Germinal center (tissue), 1 donor: ENCODE measurements at regions not wholly inside any gene's neighbourhood (a gene's known extent, or its start where the extent isn't known, plus 50 kb on each side); places are given as distances from the start of the nearest gene placed in this dataset.

Source experiments
- DNase-seq: peaks from one replicate; pipeline ENCODE4 v3.0.0; 2012; ENCODE audit warnings: mixed read lengths, low spot score

DNA sequence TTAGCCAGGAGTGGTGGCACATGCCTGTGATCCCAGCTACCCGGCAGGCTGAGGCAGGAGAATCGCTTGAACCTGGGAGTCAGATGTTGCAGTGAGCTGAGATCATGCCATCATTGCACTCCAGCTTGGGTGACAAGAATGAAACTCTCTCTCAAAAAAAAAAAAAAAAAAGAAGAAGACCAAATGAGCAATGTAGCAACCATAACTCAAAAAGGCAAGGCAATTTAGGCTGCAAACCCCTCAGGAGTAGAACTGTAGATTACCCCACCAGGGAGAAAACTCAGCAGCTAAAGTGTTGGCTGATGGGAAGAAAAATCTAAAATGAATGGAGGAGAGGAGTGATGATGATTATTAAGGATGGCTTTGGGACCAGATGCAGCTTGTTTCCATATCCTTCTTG is 256.7 kb upstream of the UBASH3B start:
- no peak for DNase-seq

DNA sequence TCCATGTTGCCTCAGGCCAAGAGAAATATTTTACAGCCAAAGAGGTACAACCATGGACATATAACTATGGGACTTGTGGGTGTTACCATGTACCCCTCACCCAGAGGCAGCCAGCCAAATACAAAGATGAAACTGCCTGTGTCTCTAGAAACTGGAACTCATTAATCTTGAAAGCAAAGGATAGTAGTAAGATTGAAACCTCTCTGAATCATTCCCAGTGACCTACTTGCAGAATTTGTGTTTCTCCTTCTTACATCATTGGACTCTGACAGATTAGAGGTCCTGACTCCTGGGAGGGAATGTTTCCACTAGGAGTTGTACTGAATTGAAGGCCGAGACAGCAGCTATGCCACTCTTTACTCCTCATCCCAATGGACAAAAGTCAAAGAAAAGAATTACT is 257.4 kb upstream of the UBASH3B start:
- no peak for DNase-seq

DNA sequence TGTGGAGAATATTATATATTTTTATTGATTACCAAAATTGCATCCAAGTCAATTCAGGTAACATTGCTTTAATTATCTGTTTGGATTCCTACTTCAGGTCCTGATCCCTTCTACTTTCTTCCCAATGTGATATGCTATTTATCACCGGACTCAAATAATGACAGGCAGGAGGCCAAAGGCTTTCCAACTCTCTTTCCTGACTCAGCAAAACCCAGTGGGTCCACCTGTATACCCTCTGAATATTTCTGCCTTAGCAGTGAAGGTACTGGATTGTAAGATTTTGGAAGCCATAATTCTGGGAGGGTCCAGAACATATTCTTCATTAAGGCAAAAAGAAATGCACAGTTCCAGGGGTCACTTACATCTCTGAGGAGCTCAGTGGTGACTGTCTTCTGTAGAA is 260.2 kb upstream of the UBASH3B start:
- no peak for DNase-seq

DNA sequence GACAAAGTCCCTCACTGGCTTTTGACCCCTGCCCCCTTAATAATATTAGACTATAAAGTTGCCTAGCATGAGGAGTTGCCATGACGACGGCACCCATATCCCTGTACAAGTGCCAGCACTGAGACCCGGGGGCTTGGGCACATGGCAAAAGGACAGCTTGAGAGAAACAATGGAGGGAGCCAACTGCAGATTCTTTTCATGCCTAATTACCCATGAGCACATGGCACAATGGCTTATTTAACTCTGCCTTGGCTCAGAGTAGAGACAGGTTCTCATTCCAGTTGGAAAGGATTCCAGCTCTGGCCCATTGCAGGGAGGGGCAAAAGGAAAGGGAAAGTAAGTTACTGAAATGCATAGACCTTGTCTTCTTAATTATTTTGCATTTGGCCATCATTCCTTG is 261.2 kb upstream of the UBASH3B start:
- DNase-seq = no peak

DNA sequence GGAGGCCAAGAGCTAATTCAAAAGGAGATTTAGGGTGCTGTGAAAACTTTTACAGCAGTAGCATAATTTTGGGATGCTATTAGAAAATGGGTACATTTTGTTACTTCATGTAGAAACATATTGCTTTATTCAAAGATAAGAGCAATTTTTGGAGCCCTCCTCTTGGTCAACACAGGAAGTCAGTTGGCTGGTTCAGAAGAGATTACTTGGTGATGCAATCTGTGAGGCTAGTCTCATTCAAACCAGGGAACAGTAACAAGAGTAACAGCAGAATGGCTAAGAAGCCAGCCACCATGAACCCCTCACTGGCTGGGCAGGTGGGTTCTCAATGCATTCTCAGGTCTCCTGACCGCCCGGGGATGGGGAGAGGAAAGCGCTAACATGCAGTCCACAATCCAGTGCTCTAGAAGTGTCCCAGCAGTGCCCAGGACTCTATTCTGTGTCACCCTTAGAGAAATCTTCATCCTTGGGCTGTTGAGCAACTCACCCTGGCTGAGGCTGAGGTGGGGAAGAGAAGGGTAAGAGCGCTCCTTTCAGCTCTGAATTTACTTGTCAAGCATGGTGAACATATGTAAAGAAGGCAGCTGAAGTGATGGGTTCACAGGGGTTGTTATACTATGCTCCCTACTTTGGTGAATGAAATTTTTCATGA is 262.2 kb upstream of the UBASH3B start:
- no peak for DNase-seq

DNA sequence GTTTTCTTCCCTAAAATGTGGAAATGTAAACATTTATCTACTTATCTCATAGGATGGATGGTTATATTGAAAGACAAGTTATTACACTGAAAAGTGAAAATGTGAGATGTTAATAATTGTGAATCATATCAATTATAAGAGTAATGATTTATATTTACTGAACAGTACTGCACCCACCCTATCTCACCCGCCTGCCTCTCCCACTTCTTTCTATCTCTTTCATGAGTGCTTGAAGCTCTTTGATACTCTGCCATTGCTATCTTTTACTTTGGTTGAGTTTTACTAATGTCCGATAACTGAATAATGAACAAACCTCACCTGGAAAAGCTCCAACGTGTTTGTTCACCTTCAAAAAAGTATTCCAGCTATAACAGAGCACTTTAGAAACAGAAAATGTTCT is 263.0 kb upstream of the UBASH3B start:
- no peak for DNase-seq

DNA sequence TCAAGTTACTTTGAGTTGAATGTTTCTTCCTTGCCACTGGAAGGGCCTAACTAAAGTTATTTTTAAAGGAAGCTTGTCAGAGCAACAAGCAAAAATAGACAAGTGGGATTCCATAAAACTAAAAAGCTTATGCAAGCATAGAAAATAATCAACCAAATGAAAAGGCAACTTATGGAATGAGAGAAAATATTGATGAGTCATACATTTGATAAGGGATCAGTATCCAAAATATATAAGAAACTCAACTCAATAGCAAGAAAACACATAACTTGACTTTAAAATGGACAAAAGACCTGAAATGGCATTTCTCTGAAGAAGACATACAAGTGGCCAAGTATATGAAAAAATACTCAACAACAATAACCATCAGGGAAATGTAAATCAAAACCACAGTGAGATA is 264.5 kb upstream of the UBASH3B start:
- DNase-seq = no peak

DNA sequence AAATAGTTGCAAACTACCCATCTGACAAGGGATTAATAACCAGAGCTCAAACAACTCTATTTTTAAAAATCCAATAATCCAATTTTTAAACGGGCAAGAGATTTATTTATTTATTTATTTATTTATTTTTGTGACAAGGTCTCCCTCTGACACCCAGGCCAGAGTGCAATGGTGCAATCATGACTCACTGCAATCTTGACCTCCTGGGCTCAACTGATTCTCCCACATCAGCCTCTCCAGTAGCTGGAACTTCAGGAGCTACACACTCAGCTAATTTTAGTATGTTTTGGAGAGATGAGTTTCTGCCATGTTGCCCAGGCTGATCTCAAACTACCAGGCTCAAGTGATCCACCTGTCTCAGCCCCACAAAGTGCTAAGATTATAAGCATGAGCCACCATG is 267.2 kb upstream of the BLID start:
- DNase-seq = no peak

DNA sequence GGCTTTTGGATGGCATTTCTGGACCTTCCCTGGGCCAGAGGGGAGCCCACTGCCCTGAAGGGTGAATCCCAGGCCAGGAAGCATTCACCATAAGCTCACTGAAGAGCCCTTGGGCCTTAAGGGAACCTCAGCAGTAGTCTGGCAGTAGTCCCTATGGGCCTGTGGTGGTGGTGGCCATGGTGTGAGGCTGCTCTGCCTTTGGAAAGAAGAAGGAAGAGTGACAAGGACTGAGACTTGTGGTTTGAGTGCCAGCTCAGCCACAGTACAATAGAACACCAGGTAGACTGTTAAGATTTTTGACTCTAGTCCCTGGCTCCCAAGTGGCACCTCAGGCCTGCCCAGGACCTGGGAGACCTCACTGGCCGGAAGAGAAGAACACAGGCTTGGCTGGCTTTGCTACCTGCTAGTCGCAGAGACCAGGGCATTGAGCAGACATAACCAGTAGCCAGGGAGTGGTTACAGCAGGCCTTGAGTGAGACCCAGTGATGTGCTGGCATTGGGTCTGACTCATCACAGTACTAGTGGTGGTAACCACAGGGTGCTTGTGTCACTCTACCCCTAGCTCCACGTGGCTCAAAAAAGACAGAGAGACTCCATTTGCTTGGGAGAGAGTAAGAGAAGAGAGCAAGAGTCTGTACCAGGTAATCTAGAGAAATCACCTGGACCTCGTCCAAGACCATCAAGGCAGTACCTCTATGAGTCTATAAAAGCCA is 259.8 kb upstream of the BLID start:
- DNase-seq = no peak

DNA sequence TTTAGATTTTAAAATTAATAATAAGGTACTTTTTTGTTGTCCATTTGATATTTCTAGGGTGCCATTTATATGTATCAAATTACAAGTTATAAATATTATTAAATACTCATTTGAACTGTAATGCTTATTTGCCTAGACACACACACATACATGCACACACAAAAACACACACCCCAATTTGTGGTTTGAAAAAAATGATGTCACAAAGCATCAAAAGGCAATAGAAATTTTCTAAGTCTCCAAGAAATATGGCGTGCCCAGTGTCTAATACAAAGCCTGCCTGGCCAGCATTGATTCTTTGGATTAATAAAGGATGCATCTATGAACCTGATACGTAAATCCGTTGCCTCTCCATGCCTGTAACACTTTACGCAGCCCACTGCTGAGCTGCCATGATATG is 252.8 kb upstream of the BLID start:
- DNase-seq = no peak

DNA sequence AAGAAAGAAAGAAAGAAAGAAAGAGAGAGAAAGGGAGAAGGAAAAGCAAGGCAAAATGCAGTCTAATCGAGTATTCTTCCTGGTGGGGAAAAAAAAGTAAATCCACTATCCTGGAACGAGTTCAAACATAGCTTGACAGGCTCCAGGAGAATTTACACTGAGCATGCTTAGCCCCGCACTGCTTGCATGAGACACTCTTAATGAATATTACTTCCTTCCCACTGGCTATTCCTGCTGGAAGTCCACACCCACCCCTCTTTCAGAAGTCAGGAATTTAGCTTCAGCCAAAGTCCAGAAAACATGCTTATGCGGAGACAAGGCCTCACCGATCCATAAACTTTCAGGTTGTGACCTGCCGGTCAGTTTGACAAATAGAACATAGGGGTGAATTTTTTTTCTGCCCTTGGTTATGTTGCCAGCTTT is 251.8 kb upstream of the BLID start:
- no peak for DNase-seq

DNA sequence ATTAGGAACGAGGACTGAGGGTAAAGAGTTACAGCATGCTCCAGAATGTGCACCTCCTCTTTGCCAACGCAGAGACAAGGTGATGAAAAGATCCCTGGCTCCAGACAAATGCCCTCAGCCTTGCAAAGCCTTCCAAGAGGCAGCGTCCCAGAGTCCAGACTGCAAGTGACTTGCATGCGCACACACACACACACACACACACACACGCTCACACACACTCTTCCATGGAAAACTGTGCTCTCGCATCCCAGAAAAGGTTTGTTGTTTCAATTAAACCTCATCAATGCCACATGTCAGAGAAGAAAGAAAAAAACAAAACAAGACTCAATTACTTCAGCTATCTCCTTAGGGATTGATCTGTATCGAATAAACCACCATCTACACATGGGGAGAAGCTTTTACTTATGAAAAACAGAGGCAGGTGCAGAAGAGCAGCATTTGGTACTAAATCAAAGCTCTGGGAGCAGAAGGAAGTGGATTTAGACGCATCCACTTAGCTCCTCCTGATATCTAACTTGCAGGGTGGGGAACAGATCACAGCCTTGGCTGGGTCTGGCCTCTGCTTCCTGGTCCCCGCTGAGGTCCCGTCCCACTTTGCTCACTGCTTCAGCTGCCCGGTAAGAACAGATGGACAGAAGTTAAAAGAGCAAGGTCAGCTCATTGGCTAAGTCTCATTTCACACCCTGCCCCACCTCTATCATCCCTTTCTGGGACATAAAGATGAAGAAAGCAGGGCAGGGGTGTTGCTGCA is 249.8 kb upstream of the BLID start:
- DNase-seq = no peak

DNA sequence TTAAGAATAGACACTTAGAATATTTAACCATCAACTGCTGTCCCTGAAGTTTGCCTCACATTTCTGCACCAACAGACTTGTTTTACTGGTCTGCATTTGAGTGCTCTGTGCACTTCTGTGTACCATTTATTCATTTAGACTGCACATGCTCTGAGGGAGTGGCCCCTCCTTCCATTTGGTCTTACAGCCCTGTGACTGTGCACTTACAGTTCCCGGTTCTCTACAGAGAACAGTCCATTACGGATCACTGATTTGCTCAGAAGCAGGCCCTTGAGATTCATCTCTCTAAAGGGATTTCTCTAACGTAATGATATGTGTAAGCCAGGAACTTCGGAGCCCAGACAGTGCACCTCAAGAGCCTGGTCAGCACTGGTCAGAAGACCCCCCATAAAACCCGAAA is 247.3 kb upstream of the BLID start:
- no peak for DNase-seq

DNA sequence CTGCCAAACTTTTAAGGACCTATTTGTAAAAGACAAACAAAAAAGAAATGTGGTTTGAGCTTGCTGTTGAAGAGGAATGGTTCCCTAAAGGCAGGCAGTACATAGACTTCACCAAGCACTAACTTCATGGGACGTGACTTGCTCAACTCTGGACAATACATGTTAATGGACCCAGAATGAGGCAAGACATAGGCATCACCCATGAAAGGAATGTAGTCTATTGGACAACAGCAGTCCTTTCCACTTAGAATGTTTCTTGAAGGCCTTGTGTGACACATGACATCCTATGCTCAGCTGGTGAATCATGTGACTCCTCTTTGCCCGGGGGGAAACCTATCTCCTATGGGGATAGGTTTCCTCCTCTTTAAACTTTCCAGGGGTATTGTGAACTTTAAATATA is 246.4 kb upstream of the BLID start:
- no peak for DNase-seq

DNA sequence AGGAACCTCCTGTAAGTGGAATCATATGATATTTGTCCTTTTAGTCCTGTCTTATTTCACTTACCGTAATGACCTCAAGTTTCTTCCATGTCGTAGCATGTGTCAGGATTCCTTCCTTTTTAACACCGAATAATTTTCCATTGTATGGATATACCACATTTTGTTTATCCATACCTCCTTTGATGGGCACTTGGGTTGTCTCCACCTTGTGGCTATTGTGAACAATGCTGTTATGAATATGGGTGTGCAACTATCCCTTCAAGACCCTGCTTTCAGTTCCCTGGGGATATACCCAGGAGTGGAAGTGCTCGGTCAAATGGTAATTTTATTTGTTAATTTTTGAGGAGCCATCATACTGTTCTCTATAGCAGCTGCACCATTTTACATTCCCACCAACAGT is 244.9 kb upstream of the BLID start:
- DNase-seq = no peak

DNA sequence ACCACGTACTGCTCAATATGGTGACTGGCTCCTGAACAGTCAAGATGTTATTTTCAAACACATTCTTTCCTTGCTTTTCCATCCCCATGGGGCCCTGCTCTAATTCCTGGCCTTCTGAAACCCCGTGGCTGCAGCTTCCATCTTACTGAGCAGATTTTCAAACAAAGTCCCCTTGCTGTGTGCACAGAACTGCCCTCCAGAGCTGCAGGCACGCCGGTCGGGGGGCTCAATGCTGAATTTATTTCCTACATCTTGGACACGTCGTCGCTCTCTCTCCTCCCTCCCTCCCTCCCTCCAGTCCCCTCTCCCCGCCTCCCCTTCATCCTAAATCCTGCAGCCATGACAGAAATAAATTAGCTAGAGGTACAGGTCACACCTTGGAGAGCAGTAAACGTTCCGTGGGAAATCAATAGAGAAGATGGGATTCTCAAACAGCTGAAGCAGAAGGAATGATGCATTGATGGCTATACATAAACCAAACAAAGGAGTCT is 243.1 kb upstream of the BLID start:
- no peak for DNase-seq

DNA sequence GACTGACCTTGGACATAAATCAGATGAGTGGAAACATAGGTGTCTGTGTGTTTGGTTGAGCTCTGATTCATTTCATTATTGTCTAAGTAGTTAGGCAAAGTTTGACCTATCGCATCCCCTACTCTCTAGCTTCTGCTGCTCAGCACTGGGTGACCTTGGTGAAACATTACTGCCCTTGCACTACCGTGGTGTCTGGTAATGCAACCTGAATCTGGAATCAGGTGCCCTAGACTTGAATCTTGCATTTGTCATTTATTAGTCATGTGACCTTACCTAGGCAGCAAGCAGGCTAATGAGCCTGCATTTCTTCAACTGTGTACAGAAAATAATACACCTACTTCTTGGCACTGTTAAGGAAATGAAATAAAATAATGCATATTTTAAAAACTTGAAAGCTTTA is 242.3 kb upstream of the BLID start:
- DNase-seq = no peak

DNA sequence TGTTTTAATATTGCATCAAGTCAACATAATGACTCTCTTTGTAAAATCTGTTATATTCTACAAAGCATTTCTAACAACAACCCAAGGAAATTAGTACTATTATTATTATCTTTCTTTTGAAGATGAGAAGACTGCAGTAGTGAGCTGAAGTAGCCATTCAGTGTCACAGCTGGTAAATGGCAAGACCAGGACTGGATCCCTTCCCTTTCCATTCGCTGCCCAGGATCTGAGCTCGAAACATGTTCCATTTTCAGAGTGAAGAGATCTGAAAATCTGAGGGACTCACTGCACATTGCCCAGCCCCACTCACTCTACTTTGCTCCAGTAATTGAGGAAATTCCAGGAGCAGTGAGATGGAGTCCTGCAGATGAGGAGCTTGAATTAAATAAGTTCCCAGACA is 240.0 kb upstream of the BLID start:
- DNase-seq = no peak

DNA sequence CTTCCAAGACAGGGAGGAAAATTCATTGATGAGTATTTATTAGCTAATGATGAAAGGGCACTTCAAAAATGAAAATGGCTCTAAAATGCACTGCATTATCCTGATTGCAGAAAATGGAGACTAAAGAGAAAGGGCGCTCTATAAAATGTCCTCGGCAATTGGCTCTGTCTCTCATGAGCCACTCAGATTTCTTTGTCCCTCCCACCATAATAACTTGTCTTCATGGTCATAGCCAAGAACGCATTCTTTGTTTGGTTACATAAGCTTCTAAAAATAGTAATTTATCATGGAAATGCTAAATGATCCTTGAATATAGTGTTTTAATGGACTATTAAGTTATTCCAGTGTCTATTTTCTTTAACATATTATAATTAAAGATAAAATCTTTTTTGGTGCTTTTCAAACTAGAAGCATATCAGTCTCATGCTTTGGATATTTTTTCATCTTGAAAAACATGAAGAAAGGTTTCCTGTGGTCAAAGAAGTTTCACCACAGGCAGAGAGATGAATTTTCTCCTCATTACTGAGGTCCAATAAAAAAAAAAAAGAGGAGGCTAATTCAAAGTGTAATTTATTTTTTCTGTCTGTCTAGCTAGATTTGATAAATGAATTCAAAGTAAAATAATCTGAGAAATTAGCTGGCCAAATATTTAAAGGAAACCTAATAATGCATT is 238.1 kb upstream of the BLID start:
- no peak for DNase-seq

DNA sequence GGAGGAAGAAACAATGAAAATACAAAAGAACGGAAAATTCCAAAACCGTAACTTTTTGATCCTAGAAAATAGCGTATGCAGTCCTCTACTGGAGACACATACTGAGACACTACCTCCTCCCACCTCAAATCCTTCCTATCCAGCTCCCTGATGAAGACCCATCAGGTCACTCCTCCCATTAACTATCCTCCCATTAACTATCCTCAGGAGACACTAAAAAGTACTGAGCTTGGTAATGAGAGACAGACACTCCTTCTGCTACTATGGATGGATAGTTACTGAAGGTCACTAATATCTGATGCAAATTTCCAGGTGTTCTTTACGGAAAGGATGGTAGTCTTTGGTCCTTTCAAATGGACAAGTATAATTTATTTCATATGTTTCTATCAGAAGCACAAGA is 237.5 kb upstream of the BLID start:
- no peak for DNase-seq

DNA sequence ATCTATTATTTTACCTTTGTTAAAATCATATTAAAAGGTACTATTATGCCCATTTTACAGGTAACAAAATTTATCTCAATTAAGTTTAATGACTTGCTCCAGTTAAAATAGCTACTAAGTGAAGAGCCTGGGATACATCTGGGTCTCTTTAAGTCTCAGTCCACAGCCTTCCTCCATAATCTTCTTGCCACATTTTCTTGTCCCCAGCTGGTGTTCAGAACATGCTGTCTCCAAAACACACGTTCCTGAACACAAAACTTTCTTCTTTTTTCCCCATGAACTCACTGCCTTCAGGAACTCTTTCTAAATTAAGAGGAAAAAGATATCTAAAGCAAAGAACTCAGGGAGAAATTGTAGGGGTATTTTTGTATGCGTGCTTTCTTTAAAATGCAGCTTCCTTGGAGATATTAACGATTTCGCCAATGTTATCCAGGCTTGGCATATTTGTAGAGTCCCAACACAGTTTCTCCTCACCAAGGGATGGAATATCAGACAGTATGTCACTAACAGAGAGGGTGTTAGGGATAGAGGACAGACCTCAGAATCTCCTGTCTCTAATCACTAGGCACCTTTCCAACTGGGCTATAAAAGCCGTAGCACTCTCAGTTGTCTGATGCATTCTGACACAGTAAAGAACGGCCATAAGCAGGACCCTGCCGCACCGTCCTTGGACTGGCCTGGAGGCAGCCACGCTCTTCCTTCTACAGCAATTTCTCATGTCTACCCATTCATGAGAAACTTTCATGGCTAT is 232.8 kb upstream of the BLID start:
- DNase-seq = no peak

DNA sequence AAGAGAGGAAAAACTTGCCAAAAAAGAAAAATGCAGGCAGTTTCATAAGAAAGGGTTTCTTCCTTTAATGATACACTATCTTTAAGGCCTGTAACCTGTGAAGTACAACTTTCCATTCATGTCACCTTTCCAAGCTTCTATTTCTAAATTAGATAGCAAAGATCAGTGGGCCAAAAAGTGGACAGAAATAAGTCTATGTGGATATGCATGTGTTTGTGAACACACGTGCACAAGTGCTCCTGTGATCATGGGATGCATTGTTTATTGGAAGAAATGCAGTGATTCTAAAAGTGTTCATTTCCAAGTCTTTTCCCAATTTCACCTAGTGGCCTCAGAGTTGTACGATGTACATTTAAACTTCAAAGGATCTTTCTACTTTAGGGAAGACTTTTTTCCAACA is 230.0 kb upstream of the BLID start:
- DNase-seq = no peak
